Breast epithelium (tissue), 4 donors: ENCODE measurements at regions not wholly inside any gene's neighbourhood (a gene's known extent, or its start where the extent isn't known, plus 50 kb on each side); places are given as distances from the start of the nearest gene placed in this dataset.

Experiments
- DNase-seq, 2 donors: peaks; one replicate each; pipeline ENCODE4 v3.0.0-alpha.2; 2019; ENCODE audit warnings: low spot score in 2 of 2
- H3K27ac ChIP-seq, 2 donors: fragments of 200-600 bp; sonication (generic) in 1 of 2; one replicate each; pipeline ENCODE4 v1.5.1; 2016 to 2019; ENCODE audit warnings: mild to moderate bottlenecking in 1 of 2
- H3K27me3 ChIP-seq, 2 donors: fragments of 200-600 bp; sonication (generic) in 1 of 2; one replicate each; pipeline versions ENCODE4 v1.5.1 to v1.6.0; 2017 to 2019; ENCODE audit warnings: control low read depth in 1 of 2, mild to moderate bottlenecking in 1 of 2
- H3K36me3 ChIP-seq: fragments of 200-600 bp; one replicate; pipeline ENCODE4 v1.5.1; 2019
- H3K4me1 ChIP-seq, 2 donors: fragments of 200-600 bp; sonication (generic); one replicate each; pipeline ENCODE4 v1.5.1; 2016 to 2019; ENCODE audit warnings: control low read depth in 1 of 2
- H3K4me3 ChIP-seq, 3 donors: fragments of 200-600 bp; sonication (generic); 1 replicate in 2 of 3; 2 replicates in 1 of 3; pipeline ENCODE4 v1.5.1; 2016 to 2019; ENCODE audit warnings: mild to moderate bottlenecking in 3 of 3, moderate library complexity in 2 of 3
- H3K9me3 ChIP-seq, 2 donors: fragments of 200-600 bp; sonication (generic) in 1 of 2; one replicate each; pipeline ENCODE4 v1.5.1; 2016 to 2019; ENCODE audit warnings: control low read depth in 1 of 2
- CTCF ChIP-seq, 3 donors: fragments of 450-650 bp; IDR thresholded peaks; one replicate each; pipeline ENCODE4 v1.5.1; 2016 to 2017; ENCODE audit warnings: antibody characterized with exemption in 3 of 3, mild to moderate bottlenecking in 3 of 3, moderate library complexity in 3 of 3
- POLR2A ChIP-seq: fragments of 450-650 bp; IDR thresholded peaks from one replicate; pipeline ENCODE4 v1.6.1; 2016; ENCODE audit warnings: antibody characterized with exemption, mild to moderate bottlenecking, moderate library complexity
- POLR2AphosphoS5 ChIP-seq, 3 donors: sonication (generic); formaldehyde crosslinking; IDR thresholded peaks; one replicate each; pipeline ENCODE4 v1.6.1; 2017; ENCODE audit warnings: antibody characterized with exemption in 3 of 3
- intact Hi-C: fragments of 100-400 bp; cut with DNase I; formaldehyde crosslinking; loops from one replicate; pipeline ENCODE4 v1.15.1; 2023; ENCODE audit warnings: low total_unique reads

- intact Hi-C loops = no loop called here
Measured at GRCh38 chr11:122310766-122311165, 194.8 kb upstream of the BLID start.

GRCh38 chr11:122309262-122309925 is 193.4 kb upstream of the BLID start:
- TF ChIP-seq POLR2A (no peak), POLR2AphosphoS5 (IDR thresholded peaks at IDR 0.05) (no peak)
- intact Hi-C loops = no loop called here
- no peak for DNase-seq
- H3K4me3 ChIP-seq = peak overlapping the region in 2 of 3 donors; percentile 21 to 30
- no peak overlapping the region for H3K27ac ChIP-seq
- no peaks in the 10 kb centered on the region for H3K9me3 ChIP-seq
- no peaks in the 10 kb centered on the region for H3K27me3 ChIP-seq
- H3K36me3 ChIP-seq = no peaks in the 10 kb centered on the region
- H3K4me1 ChIP-seq = no peaks in the 10 kb centered on the region

More at GRCh38 chr11:122310766-122311165, 194.8 kb upstream of the BLID start:
- no peak for DNase-seq
- no peak for TF ChIP-seq CTCF (IDR thresholded peaks at IDR 0.05)
- no peak for TF ChIP-seq POLR2A
- no peak for TF ChIP-seq POLR2AphosphoS5 (IDR thresholded peaks at IDR 0.05)
- no peaks in the 10 kb centered on the region for H3K9me3 ChIP-seq
- H3K27me3 ChIP-seq = no peaks in the 10 kb centered on the region
- no peaks in the 10 kb centered on the region for H3K4me1 ChIP-seq
- H3K4me3 ChIP-seq = no peak overlapping the region
- no peaks in the 10 kb centered on the region for H3K36me3 ChIP-seq
- no peak overlapping the region for H3K27ac ChIP-seq

- Histone ChIP-seq H3K4me1 (no peaks in the 10 kb centered on the region), H3K27ac (no peak overlapping the region), H3K9me3 (no peaks in the 10 kb centered on the region), H3K4me3 (no peak overlapping the region), H3K36me3 (no peaks in the 10 kb centered on the region), H3K27me3 (no peaks in the 10 kb centered on the region)
- no peak for DNase-seq
- TF ChIP-seq CTCF (IDR thresholded peaks at IDR 0.05) (no peak), POLR2A (no peak), POLR2AphosphoS5 (IDR thresholded peaks at IDR 0.05) (no peak)
- intact Hi-C loops = no loop called here
Measured at GRCh38 chr11:122308226-122308625, 192.2 kb upstream of the BLID start.

- no peak overlapping the region for H3K4me3 ChIP-seq
- intact Hi-C loops = no loop called here
Measured at GRCh38 chr11:122307476-122308035, 191.5 kb upstream of the BLID start.

GRCh38 chr11:122306831-122307391 is 190.9 kb upstream of the BLID start:
- DNase-seq = no peak
- Histone ChIP-seq H3K4me1 (no peaks in the 10 kb centered on the region), H3K4me3 (peak overlapping the region in 1 of 3 donors; percentile 11), H3K27me3 (no peaks in the 10 kb centered on the region), H3K36me3 (no peaks in the 10 kb centered on the region), H3K27ac (no peak overlapping the region), H3K9me3 (no peaks in the 10 kb centered on the region)
- intact Hi-C loops = no loop called here
- no peak for TF ChIP-seq POLR2A
- TF ChIP-seq CTCF (IDR thresholded peaks at IDR 0.05) = no peak
- TF ChIP-seq POLR2AphosphoS5 (IDR thresholded peaks at IDR 0.05) = no peak

More at GRCh38 chr11:122307476-122308035, 191.5 kb upstream of the BLID start:
- no peak for TF ChIP-seq POLR2AphosphoS5 (IDR thresholded peaks at IDR 0.05)
- TF ChIP-seq POLR2A = no peak
- no peak for TF ChIP-seq CTCF (IDR thresholded peaks at IDR 0.05)
- Histone ChIP-seq H3K27me3 (no peaks in the 10 kb centered on the region), H3K36me3 (no peaks in the 10 kb centered on the region), H3K4me1 (no peaks in the 10 kb centered on the region), H3K9me3 (no peaks in the 10 kb centered on the region), H3K27ac (no peak overlapping the region)
- DNase-seq = no peak
